ENCODE measurements at regions not wholly inside any gene's neighbourhood (a gene's known extent, or its start where the extent isn't known, plus 50 kb on each side); places are given as distances from the start of the nearest gene placed in this dataset.

DNA sequence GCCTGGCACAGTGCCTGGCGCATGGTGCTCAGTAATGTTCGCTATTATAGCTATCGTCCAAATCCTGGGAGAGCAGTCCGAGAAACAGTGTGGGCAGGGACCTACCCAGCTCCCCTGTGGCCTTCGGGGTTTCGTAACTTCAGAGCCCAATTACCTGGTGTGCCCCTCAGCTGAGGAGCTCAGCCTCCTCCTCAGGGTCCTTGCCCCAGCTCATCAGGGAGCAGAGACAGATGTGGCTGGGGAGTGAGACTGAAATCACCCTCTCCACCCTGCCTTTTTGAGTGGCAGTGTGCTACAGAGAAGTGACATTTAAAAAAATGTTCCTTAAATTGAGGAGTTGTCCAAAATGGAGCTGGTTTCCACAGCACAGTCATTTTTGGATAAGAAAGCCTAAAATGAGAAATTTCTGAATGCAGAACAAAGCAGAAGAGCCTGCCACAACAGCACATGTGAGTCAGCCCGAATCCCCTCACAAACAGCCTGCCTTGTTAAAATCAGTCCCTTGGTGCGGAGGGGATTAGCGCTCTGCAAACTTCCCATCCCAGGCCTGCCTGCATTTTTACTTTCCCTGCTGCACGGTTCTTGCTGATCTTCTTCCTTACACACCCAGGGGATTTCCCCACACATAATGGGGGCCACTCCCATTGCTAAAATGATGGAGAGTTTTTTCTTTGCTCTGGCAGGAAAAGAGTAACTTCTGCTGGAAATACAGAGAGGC, 78.1 kb upstream of the PITX1 start:
- TF ChIP-seq, protein P1, sequence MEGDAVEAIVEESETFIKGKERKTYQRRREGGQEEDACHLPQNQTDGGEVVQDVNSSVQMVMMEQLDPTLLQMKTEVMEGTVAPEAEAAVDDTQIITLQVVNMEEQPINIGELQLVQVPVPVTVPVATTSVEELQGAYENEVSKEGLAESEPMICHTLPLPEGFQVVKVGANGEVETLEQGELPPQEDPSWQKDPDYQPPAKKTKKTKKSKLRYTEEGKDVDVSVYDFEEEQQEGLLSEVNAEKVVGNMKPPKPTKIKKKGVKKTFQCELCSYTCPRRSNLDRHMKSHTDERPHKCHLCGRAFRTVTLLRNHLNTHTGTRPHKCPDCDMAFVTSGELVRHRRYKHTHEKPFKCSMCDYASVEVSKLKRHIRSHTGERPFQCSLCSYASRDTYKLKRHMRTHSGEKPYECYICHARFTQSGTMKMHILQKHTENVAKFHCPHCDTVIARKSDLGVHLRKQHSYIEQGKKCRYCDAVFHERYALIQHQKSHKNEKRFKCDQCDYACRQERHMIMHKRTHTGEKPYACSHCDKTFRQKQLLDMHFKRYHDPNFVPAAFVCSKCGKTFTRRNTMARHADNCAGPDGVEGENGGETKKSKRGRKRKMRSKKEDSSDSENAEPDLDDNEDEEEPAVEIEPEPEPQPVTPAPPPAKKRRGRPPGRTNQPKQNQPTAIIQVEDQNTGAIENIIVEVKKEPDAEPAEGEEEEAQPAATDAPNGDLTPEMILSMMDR (IDR thresholded peaks at IDR 0.05; ENCODE audit: insufficient read depth, low read length, poor library complexity, severe bottlenecking): no peak
- Histone ChIP-seq H3K36me3 (ENCODE audit: control insufficient read depth, insufficient read depth, low read length) (no peaks in the 10 kb centered on the region), H3K4me3 (replicated peaks; ENCODE audit: low read depth, low read length) (no peak overlapping the region), H3K27me3 (replicated peaks; ENCODE audit: control insufficient read depth, insufficient read depth, low read length) (peaks cover 3% of the 10 kb centered on the region)
- no peak for DNase-seq (ENCODE audit: extremely low read depth, insufficient read length)

DNA sequence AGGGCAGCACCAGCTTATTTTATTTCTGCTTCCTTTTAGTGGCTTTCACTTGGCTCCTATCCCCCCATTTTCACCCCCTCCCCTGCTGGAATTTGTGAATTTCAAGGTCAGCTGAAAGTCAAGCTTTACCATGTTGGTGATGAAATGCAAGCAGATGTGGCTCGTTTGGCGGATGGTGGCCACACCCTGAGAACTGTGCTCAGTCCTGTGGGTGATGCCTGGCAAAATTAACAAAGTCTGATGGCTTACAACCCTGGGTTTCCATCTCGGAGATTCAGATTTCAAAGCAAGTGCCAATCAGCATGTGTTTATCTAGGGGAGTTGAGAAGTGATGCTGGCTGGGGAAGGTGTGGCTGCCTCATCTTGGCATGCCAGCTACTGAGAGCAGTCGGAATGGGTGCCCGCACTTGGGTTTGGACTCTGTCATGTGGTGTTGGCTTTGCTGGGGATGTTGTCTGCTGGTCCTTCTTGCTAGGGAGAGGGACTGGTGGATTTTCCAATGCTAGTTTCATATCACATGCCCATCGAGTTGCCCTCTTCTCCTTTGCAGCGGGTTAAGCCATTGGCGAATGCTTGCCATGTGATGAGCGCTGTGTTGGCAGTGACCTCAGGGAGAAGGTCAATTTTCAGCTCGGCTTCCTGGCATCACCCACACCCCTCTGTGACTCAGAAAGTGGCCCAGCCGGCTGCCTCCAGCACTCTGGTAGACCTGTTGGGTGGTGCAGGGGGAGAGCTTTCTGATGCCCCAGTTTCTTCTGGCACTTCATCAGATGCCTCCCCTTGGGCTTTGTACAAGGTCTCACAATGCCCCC, 77.0 kb upstream of the PITX1 start:
- Histone ChIP-seq H3K27me3 (replicated peaks; ENCODE audit: control insufficient read depth, insufficient read depth, low read length) (peaks cover 3% of the 10 kb centered on the region), H3K4me3 (replicated peaks; ENCODE audit: low read depth, low read length) (no peak overlapping the region), H3K36me3 (ENCODE audit: control insufficient read depth, insufficient read depth, low read length) (no peaks in the 10 kb centered on the region)
- DNase-seq (ENCODE audit: extremely low read depth, insufficient read length): no peak
- TF ChIP-seq, protein P1 (IDR thresholded peaks at IDR 0.05; ENCODE audit: insufficient read depth, low read length, poor library complexity, severe bottlenecking): no peak

DNA sequence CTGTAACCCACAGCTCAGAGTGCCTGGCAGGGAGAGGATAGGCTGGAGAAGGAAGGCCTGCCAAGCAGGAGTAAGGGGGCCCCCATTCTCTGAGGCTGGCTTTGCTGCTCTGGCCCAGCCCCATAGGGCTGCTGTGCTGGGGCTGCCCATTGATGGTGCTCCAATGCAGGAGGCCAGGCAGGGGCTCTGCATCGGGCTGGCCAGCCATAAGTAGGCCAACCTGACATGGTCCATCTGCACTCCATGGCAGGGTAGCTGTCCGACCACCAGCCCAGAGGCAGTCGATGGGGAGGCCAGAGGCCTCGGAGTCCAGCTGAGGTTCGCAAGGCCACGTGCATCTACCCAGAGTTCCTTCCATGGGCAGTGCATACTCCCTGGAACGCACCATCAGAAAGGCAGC, 75.0 kb upstream of the PITX1 start:
- TF ChIP-seq, protein P1 (IDR thresholded peaks at IDR 0.05; ENCODE audit: insufficient read depth, low read length, poor library complexity, severe bottlenecking): no peak
- H3K27me3 ChIP-seq (replicated peaks; ENCODE audit: control insufficient read depth, insufficient read depth, low read length): peaks cover 2% of the 10 kb centered on the region
- H3K36me3 ChIP-seq (ENCODE audit: control insufficient read depth, insufficient read depth, low read length): no peaks in the 10 kb centered on the region
- H3K4me3 ChIP-seq (replicated peaks; ENCODE audit: low read depth, low read length): no peak overlapping the region
- DNase-seq (ENCODE audit: extremely low read depth, insufficient read length): no peak

DNA sequence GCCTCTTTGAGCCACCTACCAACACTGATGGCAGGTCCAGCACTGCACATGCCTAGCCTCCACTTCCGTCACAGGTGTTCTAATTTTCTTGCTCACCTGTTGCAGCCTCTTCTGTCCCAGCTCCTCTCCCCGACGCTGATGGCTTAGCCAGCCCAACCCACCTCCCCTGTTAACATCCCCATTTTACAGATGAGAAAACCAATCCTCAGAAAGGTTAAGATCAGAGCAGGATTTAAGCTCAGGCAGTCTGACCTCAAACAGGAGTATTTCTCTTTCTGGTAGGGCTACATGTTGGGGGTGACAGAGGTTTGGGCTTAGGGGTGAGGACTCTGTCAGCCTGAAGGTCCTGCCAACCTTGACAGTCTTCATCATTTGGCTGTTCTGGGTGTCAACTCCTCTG, 74.5 kb upstream of the PITX1 start:
- H3K4me3 ChIP-seq (replicated peaks; ENCODE audit: low read depth, low read length): no peak overlapping the region
- peaks cover 2% of the 10 kb centered on the region; the same call in 1 of the 2 replicates for H3K27me3 ChIP-seq (replicated peaks; ENCODE audit: control insufficient read depth, insufficient read depth, low read length)
- no peak for DNase-seq (ENCODE audit: extremely low read depth, insufficient read length)
- TF ChIP-seq, protein P1 (IDR thresholded peaks at IDR 0.05; ENCODE audit: insufficient read depth, low read length, poor library complexity, severe bottlenecking): no peak
- H3K36me3 ChIP-seq (ENCODE audit: control insufficient read depth, insufficient read depth, low read length): no peaks in the 10 kb centered on the region

DNA sequence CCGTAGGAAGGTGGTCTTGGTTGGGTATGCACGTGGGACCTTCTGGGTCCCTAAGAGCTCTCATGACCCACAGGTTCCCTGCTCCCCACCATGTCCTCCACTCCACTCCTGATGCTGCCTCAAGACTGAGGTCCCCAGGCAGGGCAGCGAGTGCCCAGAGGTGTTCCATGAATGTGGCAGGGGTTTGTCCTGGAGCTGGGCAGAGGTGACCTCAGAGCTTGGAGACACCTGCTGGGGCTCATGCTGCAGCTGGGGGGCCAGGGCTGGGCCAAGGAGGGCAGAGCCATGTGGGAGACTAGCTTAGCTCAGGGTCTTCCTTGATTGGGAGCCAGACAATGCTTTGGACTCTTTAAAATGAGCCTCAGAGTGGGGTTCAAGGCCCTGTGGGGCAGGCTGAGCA, 74.0 kb upstream of the PITX1 start:
- TF ChIP-seq, protein P1 (IDR thresholded peaks at IDR 0.05; ENCODE audit: insufficient read depth, low read length, poor library complexity, severe bottlenecking): no peak
- Histone ChIP-seq H3K4me3 (replicated peaks; ENCODE audit: low read depth, low read length) (no peak overlapping the region), H3K27me3 (replicated peaks; ENCODE audit: control insufficient read depth, insufficient read depth, low read length) (peaks cover 2% of the 10 kb centered on the region; the same call in 1 of the 2 replicates), H3K36me3 (ENCODE audit: control insufficient read depth, insufficient read depth, low read length) (no peaks in the 10 kb centered on the region)
- DNase-seq (ENCODE audit: extremely low read depth, insufficient read length): no peak

Data from GM06990 (cell line).